ENCODE measurements at regions not wholly inside any gene's neighbourhood (a gene's known extent, or its start where the extent isn't known, plus 50 kb on each side); places are given as distances from the start of the nearest gene placed in this dataset.

DNA sequence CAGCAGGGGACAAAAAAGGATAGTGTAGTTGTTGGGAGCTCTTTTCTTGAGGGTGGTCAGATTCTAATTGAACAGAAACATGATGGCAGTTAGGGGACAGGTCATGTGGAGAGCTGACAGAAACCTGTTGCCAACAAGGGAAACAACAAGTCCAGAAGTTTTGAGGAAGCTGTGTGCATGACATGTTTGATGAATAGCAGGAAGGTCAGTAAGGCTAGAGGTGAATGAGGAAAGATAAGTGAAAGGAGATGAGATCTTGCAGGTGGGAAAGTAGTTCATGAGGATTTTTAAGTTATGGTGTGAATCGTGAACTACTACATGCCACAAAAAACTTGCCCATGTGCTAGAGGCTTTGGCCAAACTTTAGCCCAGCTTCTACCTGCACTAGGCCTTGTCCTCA is 1817.4 kb downstream of the MRPL39 start:
- no peak for DNase-seq (ENCODE audit: low read depth, low spot score)

DNA sequence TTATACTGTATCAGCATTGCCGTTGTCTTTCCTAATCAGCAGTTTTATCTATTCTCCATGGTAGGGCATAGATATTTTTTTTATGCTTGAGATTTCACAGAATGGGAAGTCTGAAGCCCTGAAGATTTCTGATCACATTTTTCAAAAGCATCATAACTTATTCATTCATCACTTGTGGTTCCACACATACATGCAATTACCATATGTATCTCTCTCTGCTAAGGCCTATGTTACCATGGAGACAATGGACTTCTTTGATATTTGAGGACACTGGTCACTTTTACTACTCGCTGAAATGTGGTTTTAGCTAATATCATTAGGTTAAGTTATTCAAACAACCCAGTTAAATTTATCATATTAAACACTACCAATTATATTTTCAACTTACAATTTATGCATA is 1827.0 kb downstream of the MRPL39 start:
- no peak for DNase-seq (ENCODE audit: low read depth, low spot score)

DNA sequence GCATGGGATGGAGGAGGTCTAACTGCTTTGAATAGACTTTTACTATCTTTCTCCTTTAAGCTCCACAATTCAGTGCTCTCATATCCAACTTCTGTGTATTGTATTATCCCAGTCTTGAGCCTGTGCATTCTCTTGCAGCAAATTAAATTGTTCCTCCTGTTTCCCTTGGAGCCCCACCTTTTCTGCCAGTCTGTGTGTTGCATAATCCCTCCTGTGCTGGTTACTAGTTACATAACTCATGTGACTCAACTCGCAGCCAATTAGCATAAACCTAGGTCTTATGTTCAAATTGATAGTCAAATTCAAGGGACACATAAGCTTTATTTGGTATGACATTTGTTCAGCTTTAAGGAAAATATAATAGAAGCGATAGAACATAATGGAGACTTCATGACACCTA is 1863.5 kb downstream of the MRPL39 start:
- DNase-seq (ENCODE audit: low read depth, low spot score) = no peak

DNA sequence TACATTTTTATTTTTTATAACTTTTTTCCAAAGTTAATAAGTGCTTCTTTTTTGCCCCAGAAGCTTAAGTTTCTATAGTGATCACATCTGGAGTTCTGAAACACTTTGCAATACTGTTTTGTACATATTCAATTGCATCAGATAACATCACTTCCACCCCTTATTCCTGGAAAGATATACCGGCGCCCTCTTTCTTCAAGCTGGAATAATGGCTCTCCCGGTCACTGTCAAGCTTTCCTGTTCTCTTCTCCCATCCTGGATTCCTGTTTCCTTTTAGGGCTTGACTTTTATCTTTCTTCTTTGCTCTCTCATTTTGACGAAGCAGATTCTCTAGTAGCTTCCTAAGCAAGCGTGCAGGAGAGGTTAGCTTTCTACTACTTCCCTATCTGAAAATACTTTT is 1866.8 kb downstream of the MRPL39 start:
- DNase-seq (ENCODE audit: low read depth, low spot score) = no peak

DNA sequence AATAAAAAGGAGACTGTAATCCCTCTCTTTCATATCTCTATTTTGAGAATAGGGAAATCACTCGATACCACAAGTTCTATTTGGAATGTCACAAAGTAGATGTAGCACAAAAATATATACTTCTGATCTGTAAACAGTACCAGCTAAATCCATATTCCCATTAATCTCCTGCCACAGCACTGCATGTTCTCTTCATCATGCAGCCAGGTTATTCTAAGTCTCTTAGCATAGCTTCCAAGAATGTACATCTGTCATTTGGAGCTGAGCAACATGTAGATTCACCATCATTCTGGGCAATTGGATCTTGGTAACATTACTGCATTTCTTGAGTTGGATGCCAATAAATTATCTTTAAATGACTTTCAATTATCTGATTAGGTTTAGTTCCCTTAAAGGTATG is 1874.5 kb downstream of the MRPL39 start:
- DNase-seq (ENCODE audit: low read depth, low spot score) = no peak

DNA sequence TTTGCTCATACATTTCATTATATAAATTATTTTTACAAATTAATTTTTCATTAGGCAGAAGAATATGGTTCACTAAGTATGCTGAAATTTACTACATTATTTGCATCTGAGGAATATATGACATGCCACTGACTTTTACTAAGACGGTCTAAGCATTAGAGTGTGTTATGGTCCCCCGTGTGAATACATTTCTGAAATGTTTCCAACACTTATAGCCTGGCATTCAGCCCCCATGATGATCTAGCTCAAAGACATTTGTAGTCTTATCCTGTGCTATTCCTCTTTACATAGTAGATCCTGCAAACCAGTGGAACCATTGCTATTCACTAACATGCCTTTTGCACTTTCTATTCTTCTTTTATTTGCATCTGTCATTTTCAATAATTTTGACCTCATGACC is 1878.0 kb downstream of the MRPL39 start:
- DNase-seq (ENCODE audit: low read depth, low spot score) = no peak

DNA sequence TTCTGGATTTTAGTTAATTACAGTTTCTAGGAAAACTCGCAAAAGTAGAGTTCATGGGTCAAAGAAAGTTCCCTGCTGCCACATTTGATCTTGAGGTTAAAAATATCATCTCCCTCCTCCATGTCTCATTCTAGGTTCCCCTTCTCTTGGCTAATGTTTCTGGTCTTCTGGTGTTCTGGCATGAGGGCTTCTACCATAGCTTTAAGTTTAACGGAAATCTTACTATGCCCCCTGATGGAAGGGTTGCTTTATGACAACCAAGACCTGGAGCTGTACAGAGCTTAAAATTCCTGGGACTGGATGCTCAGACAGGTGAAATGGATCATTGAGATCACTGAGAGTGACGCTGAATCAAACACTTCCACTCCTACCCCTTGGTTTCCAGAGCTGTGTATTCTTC is 1881.7 kb downstream of the MRPL39 start:
- DNase-seq (ENCODE audit: low read depth, low spot score) = no peak

DNA sequence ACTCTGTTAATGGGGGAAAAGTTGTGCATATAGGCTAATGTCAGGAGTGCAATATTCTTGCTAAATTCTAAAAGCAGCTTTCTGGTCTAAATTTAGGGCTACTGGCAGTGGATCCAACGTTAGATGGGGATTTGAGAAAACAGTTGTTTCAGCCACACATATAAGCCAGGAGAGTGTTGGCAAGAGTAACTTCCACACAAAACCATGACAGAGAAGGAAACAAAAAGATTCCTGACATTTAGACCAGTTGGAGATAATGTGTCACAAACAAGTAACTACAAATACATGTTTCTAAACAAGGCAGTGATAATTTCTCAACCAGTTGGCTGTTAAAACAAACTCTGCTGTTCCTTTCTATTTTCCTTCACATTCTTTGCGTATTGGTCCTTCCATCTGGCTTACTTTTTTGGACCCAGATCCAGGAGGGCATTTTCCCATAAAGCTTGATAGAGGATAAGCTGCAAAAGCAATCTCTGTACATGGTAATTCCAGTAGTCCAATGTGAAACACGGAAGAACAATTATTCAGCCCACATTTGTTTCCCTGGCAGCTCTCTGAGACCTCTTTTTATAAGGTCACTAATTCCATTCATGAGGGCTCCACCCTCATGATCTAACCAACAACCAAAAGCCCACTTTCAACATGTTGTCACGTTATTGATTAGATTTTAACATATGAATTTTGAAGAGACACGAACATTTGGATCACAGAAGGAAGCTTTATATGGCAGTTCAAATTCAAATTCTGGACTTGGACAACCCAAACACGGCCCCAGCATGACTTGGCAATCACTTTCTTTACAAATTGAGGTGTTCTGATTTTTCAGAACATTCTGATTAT is 1888.6 kb downstream of the MRPL39 start:
- no peak for DNase-seq (ENCODE audit: low read depth, low spot score)

DNA sequence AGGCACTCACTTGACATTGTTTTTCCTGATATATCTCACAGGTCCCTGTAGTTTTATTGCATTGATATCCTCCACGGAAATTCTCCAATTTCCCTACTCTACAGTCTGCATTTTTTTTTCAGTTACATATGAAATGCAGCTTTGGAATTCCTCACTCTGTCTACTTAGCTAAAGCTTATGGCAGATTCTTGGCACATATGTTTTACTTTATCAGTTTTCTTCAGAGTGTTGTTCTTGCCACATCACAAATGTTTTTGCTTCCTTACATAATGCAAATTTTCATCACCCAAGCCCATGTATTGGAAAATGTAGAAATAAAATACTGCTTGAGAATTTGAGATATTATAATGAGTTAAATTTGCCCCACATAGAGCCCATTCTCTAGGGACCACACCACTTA is 1895.1 kb downstream of the MRPL39 start:
- no peak for DNase-seq (ENCODE audit: low read depth, low spot score)

DNA sequence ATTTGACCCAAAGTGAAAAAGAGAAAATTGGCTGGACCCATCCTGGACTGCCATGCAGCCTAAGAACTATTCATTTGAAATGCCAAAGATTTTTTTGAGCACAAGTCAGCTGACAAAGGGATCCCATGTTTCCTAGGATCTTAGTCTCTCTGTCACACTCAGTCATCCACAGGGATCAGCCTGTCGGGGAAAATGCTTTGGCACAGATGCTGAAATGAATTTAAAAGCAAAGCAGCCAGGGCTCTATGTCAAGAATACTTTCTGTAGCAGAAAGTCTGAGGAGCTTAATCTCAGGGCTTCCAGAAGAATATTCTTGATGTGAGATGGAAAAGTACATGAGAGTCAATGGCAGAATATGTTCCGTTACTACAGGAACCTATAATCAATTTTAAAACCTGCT is 1900.8 kb downstream of the MRPL39 start:
- no peak for DNase-seq (ENCODE audit: low read depth, low spot score)

DNA sequence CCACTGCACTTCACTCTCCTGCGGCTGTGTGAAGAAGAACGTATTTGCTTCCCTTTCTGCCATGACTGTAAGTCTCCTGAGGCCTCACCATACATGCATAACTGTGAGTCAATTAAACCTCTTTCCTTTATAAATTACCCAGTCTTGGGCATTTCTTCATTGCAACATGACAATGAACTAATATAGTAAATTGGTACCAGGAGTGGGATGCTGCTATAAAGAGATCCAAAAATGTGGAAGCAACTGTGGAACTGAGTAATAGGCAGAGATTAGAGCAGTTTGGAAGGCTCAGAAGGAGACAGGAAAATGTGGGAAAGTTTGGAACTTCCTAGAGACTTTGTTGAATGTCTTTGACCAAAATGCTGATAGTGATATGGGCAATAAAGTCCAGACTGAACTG is 1907.9 kb downstream of the MRPL39 start:
- no peak for DNase-seq (ENCODE audit: low read depth, low spot score)

DNA sequence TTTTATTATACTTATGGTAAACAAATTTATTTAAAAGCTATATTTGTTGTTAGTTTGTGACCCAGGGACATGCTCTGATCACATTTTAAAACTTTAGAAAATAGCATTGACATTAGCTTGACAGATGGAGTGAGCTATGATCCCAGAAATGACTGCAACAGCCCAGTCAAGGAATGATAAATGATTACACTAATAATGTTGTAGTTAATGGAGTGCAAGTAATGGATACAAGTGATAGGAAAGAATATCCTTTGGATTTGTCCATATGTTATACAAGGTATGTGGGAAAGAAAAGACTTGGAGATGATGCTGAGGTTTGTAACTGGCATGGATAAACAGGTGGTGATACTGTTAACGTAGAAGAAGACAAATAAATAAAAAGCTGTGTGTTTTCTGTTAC is 1908.7 kb downstream of the MRPL39 start:
- no peak for DNase-seq (ENCODE audit: low read depth, low spot score)

DNA sequence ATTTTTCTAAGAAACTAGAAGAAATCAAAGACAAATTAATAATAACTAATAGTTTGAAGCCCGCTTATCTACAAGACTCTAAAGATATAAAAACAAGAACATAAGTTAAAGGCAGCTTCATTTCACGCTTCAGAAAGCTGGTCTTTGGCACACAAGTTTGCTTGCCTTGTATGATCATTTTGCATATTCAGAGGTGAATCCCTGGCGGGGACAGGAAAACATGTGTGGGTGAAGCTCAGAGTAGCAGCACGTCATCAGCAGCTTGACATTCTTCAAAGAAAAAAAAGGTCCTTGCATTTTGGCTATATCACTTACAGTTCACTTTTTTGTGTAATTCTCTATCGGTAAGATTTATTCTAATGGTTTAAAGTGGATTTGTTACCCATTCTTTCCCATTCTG is 1911.8 kb downstream of the MRPL39 start:
- DNase-seq (ENCODE audit: low read depth, low spot score) = no peak

DNA sequence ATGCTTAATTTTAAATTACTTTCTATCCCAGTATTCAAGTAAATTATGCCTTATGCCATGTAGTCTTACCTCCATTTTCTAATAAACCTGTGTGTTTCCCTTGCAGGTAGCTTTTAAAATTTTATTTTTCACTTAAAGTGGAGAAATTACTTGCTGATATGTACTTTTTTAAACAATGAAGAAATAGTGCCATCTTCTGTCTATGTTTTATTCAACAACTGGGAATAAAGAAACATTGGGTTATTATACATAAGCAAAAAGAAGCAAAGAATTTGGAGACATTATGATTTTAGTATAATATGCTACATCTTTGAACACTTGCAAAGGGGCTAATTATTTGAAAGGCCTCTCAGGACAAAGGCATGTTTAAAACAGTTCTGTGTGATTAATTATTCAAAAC is 1912.9 kb downstream of the MRPL39 start:
- no peak for DNase-seq (ENCODE audit: low read depth, low spot score)

DNA sequence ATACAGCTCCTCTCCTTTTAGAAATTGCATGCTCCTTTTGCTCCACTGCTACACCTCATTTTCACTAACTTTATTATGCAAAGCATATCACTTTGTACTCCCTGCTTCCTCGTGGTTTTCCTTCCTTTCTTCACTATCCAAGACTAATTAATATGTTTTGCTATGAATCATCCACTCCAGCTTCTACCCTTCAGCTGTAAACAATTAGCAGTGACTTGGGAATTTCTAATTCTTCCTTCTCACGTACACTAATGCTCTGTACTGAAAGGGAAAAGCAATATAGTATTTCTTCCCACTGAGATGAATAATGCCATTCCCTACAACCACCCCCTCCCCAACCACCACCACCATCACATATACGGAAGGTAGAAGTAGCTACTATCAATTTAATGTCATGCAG is 1917.0 kb downstream of the MRPL39 start:
- DNase-seq (ENCODE audit: low read depth, low spot score) = peak; percentile 4

DNA sequence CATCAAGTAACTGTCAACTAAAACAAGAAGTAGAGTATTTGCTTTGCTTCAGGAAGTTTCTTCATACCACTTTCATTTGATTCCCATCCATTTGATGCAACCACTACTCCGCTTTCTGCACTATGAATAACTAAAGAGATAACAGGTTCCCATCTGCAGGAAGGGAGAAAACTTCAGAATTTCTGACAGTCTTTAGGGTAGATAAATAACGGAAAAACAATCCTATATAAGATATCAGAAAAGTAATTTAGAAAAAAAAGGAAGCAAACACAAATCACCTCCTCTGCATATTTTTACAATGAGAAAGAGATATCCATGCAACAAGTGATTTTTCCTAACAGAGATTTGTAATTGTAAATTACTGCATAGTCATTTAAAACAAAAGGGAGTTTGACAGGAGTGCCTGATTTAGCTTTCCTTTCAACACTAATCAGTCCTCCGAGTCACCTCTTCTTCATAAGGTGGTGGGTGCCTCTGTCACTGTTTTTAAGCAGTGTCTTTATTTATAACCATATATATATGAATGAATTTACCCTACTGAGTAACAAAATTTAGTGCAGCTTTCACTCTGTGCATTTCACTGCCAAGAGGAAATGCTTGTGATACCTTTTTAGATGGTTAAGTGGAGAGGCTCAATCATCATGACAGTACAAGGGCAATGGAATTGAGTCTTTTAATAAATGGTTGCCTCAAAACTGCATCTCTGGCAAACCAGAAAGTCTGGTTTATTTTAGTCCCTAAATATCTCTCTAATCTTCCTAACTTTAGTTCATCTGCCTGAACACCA is 1920.4 kb downstream of the MRPL39 start:
- DNase-seq (ENCODE audit: low read depth, low spot score) = no peak

DNA sequence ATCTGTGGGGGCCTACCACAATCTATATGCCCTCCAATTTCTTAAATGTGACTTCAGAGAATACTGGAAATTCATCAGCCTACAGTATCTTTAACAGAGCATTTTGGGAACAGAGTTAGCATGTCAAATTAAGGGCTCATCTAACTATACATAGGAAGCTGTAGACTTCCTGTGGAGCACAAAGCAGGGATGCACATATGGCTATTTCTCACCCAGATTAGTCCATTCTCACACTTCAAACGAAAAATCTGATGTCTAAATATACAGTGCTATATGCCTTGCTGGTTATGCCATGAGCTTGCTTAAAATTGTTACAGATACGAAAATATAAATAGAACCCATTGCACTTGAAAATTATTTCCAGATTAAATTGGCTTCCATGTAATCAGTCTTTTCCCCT is 1922.8 kb downstream of the MRPL39 start:
- no peak for DNase-seq (ENCODE audit: low read depth, low spot score)

DNA sequence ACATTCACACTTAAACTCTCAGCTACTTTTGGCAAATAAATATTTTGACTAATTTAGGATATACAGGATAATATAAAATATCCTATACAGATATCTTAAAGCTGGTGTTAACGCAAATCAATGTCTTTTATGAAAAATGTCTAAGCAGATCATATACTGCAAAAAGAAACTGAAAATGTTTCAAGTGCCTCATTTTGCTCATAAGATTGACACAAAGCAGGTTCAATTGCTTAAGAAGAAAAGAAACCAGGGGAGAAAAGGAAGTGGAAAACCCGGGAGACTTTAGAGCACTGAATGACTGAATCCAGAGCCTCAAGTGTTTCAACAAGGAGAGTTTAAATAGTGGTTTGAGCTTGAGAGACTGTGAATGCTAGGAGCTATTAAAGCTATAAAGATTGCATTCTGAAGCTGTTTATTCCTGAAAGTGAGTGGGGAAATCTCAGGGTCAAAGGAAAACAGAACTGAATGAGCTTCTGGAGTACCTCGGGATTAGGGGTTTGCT is 1943.0 kb downstream of the MRPL39 start:
- no peak for DNase-seq (ENCODE audit: low read depth, low spot score)

DNA sequence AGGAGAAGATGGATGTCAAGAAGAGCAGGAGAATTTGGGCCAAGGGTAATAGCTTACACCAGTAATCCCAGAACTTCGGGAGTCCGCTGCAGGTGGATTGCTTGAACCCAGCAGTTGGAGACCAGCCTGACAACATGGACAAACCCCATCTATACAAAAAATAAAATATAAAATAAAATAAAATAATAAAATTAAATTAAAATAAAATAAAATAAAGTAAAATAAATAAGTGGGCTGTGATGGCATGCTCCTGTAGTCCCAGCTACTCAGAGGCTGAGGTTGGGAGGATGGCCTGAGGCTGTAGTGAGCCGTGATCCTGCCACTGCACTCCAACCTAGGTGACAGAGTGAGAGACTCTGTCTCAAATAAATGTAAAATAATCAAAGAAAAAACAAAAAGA is 1946.7 kb downstream of the MRPL39 start:
- no peak for DNase-seq (ENCODE audit: low read depth, low spot score)

DNA sequence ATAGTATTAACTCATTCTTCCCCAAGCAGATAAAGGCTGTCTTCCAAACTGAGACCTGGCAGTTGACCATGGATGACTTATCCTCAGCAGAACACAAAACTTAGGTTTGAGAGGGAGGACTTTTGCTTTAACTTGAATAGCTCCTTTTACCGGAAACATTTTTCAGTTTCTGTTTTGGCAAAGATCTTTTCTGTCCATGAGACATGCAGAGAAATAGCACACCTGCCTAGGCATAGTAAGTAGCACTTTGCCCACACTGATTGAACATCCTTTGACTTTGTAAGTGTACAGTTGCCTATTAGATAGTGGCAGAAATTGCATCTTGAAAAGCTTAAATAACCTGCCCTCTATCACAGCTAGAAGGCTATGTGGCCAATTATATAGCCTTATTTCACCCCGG is 1962.5 kb downstream of the MRPL39 start:
- no peak for DNase-seq (ENCODE audit: low read depth, low spot score)

DNA sequence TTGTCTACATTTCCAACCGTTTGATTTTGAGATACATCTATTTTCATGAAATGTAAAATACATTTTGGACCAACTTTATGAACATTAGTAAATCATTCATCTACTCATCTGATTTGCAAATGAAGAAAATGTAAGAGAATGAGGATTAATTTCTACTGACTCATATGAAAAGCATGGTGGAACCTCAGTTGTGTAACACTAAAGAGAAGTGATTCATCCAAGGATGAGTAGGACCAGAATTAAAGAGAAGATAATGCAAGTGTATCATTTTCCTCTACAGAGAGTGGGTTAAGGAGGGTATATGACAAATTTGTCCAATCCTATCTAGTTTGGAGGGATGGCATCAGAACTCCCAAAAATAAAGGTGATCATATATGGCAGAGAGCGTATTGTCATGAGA is 1967.6 kb downstream of the MRPL39 start:
- DNase-seq (ENCODE audit: low read depth, low spot score) = no peak

DNA sequence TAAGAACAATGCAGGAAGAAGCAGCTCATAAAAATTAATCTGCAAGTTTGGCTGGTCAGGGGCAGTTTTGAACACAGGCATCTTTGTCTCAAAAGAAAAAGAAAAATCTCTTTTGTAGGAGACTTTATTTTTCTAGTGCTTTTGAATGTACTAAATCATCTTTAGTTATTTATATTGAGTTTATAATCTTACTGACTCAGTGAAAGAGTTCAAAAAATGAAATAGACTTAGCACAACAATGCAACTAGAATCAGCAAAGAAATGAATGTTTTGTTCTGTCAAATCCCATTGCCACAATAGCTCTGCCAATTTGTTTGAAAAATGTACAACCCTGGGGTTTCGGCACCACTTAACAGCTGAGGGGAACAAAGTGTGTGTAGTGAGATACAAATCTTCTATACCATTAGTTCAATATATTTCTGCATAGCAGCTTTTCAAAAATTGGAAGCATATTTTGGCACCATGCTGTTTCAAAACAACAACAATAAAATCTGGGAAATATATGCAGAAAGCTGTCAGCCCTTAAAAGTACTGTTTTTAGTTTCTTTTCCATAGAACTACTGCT is 1969.1 kb downstream of the MRPL39 start:
- DNase-seq (ENCODE audit: low read depth, low spot score) = no peak
